ENCODE measurements at regions not wholly inside any gene's neighbourhood (a gene's known extent, or its start where the extent isn't known, plus 50 kb on each side); places are given as distances from the start of the nearest gene placed in this dataset.

DNA sequence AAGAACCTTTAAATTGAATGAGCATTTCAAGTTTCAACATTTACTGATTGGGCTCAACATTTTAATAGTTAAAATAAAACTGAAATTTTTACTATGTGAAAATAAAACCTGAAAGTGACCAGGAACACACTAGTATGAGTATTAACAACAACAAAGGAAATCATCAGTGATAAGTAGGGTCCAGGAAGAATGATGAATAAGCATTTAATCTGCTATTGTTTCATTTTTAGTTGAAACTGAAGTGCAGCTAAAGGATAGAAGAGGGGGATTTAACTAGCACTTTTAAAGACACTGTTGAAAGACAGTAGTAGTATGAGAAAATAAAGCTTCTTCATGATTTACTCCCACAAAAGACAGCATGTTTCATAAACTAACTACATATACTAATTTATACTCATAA is 250.9 kb upstream of the IPO5 start:
- TF ChIP-seq CTCF (IDR thresholded peaks at IDR 0.05; ENCODE audit: control extremely low read depth in 1 of 3, insufficient read depth in 1 of 3, low read depth in 1 of 3, low read length in 3 of 3) = no peak
- no peak for TF ChIP-seq POLR2A (IDR thresholded peaks at IDR 0.05; ENCODE audit: control extremely low read depth in 1 of 2, low read depth in 2 of 2, low read length in 2 of 2)
- TF ChIP-seq SAP30 (IDR thresholded peaks at IDR 0.05; ENCODE audit: insufficient read depth, insufficient replicate concordance, low read length) = no peak
- TF ChIP-seq ZNF274 (IDR thresholded peaks at IDR 0.05; ENCODE audit: borderline replicate concordance, extremely low read depth, low read length) = no peak
- no peak for TF ChIP-seq TAF1 (IDR thresholded peaks at IDR 0.05; ENCODE audit: low read depth, low read length)
